ENCODE measurements at regions not wholly inside any gene's neighbourhood (a gene's known extent, or its start where the extent isn't known, plus 50 kb on each side); places are given as distances from the start of the nearest gene placed in this dataset.

GRCh38 chr2:122417114-122417513 is 661.7 kb downstream of the TSN start:
- no peak for ATAC-seq
- Histone ChIP-seq H3K27me3 (no peaks in the 10 kb centered on the region), H3K4me3 (no peak overlapping the region), H3K36me3 (no peaks in the 10 kb centered on the region), H3K4me1 (no peaks in the 10 kb centered on the region), H3K9me3 (no peaks in the 10 kb centered on the region), H3K27ac (no peak overlapping the region)
- 86 to 89% methylated on average over 1 of the region's 1 CpG for WGBS, 2 donors (ENCODE audit: low coverage in 1 of 2)
- TF ChIP-seq POLR2AphosphoS5 (IDR thresholded peaks at IDR 0.05) (no peak), CTCF (IDR thresholded peaks at IDR 0.05) (no peak), EP300 (IDR thresholded peaks at IDR 0.05) (no peak), POLR2A (IDR thresholded peaks at IDR 0.05) (no peak)

GRCh38 chr2:122421775-122422174 is 666.3 kb downstream of the TSN start:
- H3K9me3 ChIP-seq: no peaks in the 10 kb centered on the region
- no peaks in the 10 kb centered on the region for H3K4me1 ChIP-seq
- H3K27ac ChIP-seq: no peak overlapping the region
- H3K36me3 ChIP-seq: no peaks in the 10 kb centered on the region
- ATAC-seq: no peak
- no peaks in the 10 kb centered on the region for H3K27me3 ChIP-seq
- TF ChIP-seq CTCF (IDR thresholded peaks at IDR 0.05) (no peak), EP300 (IDR thresholded peaks at IDR 0.05) (no peak), POLR2A (IDR thresholded peaks at IDR 0.05) (no peak)
- no peak overlapping the region for H3K4me3 ChIP-seq

DNA sequence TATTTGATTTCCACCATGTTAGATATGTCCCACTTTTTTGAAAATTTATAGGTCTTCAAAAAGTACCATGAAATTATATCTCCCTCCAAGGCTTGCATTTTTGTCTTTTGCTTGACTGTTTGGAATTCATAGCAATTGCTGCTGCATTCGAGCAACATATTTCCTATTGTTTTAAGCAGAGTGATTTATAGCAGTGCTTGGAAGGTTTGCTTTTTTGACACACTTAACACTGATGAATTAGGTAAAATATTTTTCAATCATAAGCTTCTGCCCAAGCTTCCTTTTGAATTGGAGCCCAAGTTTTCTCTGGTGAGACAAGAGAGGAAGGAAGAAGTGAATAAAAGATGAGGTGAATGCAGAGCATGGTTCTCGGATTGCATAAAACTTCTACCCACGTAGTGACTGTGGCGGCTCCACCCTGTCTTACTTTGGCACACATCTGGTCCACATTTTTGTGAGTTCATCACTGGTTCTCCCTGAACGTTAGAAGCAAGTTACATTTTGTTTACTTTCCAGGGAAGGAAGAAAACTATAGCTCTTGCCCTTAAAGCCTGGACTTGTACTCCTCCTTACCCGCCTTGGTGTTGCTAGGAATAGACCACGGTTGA is 667.0 kb downstream of the TSN start:
- Histone ChIP-seq H3K27ac (no peak overlapping the region), H3K4me1 (no peaks in the 10 kb centered on the region), H3K36me3 (no peaks in the 10 kb centered on the region), H3K27me3 (no peaks in the 10 kb centered on the region), H3K4me3 (no peak overlapping the region), H3K9me3 (no peaks in the 10 kb centered on the region)
- ATAC-seq: no peak
- TF ChIP-seq CTCF (IDR thresholded peaks at IDR 0.05) (no peak), EP300 (IDR thresholded peaks at IDR 0.05) (no peak), POLR2A (IDR thresholded peaks at IDR 0.05) (no peak), POLR2AphosphoS5 (IDR thresholded peaks at IDR 0.05) (no peak)
- WGBS, 2 donors (ENCODE audit: low coverage in 1 of 2): 57 to 73% methylated on average over 4 to 7 of the region's 7 CpGs

DNA sequence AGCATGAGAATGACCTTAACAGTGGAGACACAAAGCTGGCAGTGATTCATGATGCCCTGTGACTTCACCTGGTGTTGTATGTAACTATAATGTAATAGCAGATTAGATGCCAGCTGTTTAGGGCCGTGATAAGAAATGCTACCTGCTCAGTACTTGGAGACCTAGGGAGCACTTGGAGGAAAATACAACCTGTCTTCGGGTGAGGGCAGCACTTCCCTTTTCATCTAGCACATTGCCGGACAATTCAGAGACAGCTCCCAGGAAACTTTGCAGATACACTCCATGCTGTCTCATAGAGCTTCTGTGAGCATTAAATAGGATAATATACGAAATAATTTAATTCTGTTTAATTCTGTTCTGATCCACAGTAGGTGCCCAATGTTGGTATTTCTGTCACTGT is 668.5 kb downstream of the TSN start:
- 56 to 81% methylated on average over 3 to 4 of the region's 4 CpGs for WGBS, 2 donors (ENCODE audit: low coverage in 1 of 2)
- no peak for TF ChIP-seq POLR2AphosphoS5 (IDR thresholded peaks at IDR 0.05)
- no peak for TF ChIP-seq CTCF (IDR thresholded peaks at IDR 0.05)
- TF ChIP-seq POLR2A (IDR thresholded peaks at IDR 0.05): no peak
- no peak for TF ChIP-seq EP300 (IDR thresholded peaks at IDR 0.05)
- no peak overlapping the region for H3K27ac ChIP-seq

DNA sequence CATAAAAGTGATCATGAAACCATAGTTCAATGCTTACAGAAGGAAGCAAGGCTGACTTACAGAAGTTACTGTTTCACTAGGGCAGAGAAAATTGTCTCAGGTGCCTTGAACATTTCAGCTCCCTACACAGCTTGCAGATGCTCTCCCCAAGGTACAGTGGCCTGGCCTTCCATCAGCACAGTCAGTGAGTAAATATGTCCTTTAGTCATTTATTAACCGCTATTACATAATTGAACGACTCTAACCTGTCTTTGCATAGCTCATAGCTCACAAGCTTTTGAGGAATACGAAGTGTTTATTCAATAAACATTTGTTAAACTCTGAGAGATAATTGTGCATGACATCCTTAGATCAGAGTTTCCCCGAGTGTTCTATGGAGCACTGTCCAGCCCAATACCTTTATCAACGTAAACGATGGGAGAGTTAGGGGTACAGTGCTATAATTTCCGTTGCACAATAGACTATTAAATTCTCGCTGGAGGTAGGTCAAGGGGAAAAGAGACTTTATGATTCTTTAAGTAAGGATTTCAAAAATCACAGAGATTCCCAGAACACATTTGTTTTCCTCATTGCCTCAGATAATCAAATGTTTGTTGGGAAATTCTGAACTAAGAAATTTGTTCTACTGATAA is 677.8 kb downstream of the TSN start:
- no peak for TF ChIP-seq EP300 (IDR thresholded peaks at IDR 0.05)
- no peak for TF ChIP-seq POLR2AphosphoS5 (IDR thresholded peaks at IDR 0.05)
- no peak for TF ChIP-seq CTCF (IDR thresholded peaks at IDR 0.05)
- TF ChIP-seq POLR2A (IDR thresholded peaks at IDR 0.05): no peak
- H3K27me3 ChIP-seq: no peaks in the 10 kb centered on the region
- no peak overlapping the region for H3K4me3 ChIP-seq
- no peak for ATAC-seq
- no peaks in the 10 kb centered on the region for H3K4me1 ChIP-seq
- WGBS, 2 donors (ENCODE audit: low coverage in 1 of 2): 61 to 79% methylated on average over 8 of the region's 8 CpGs
- no peak overlapping the region for H3K27ac ChIP-seq
- no peaks in the 10 kb centered on the region for H3K9me3 ChIP-seq
- no peaks in the 10 kb centered on the region for H3K36me3 ChIP-seq

More for the DNA sequence above, 668.5 kb downstream of the TSN start:
- H3K36me3 ChIP-seq: no peaks in the 10 kb centered on the region
- ATAC-seq: no peak
- no peaks in the 10 kb centered on the region for H3K9me3 ChIP-seq
- no peak overlapping the region for H3K4me3 ChIP-seq
- no peaks in the 10 kb centered on the region for H3K4me1 ChIP-seq
- no peaks in the 10 kb centered on the region for H3K27me3 ChIP-seq

All from gastroesophageal sphincter (tissue), 4 donors.